22Rv1 (cell line): ENCODE measurements at regions not wholly inside any gene's neighbourhood (a gene's known extent, or its start where the extent isn't known, plus 50 kb on each side); places are given as distances from the start of the nearest gene placed in this dataset.

ENCODE experiments used
- CTCF ChIP-seq: fragments of 450-650 bp; IDR thresholded peaks from 2 replicates; pipeline ENCODE4 v1.5.1; 2017; ENCODE audit warnings: mild to moderate bottlenecking
- ZFX ChIP-seq: fragments of 450-650 bp; IDR thresholded peaks from 2 replicates; pipeline ENCODE4 v1.6.1; 2017; ENCODE audit warnings: antibody characterized with exemption, borderline replicate concordance

- no peak for TF ChIP-seq CTCF
- TF ChIP-seq ZFX: no peak
Observed at GRCh38 chr9:1599961-1600360, 415.2 kb upstream of the SMARCA2 start.
